GM04504 (cell line): ENCODE measurements at regions not wholly inside any gene's neighbourhood (a gene's known extent, or its start where the extent isn't known, plus 50 kb on each side); places are given as distances from the start of the nearest gene placed in this dataset.

Source experiments
- DNase-seq: peaks from one replicate; pipeline ENCODE4 v3.0.0-alpha.2; 2012; ENCODE audit warnings: low read depth

DNA sequence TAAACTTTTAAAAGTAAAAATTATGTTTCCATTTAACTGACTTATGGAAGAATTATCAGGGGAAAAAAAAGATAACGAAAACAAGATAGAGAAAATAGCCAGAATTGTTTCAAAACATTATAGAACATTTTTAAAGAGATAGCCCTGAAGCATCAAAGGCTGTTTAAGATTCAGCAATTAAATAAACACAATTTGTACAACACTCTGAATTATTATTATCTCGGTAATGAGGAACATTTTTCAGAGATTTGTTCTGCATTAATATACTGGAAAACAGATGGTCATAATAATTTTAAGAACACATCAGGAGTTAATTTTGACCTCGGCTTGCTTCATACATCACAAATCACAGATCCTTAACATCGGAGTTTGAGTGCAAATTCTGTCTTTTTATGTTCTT, 643.8 kb downstream of the SORCS1 start:
- DNase-seq = no peak

GRCh38 chr10:106519376-106520030, 645.0 kb downstream of the SORCS1 start:
- DNase-seq = no peak

- DNase-seq = no peak
Measured at GRCh38 chr10:106515206-106515790, 649.2 kb downstream of the SORCS1 start.

DNA sequence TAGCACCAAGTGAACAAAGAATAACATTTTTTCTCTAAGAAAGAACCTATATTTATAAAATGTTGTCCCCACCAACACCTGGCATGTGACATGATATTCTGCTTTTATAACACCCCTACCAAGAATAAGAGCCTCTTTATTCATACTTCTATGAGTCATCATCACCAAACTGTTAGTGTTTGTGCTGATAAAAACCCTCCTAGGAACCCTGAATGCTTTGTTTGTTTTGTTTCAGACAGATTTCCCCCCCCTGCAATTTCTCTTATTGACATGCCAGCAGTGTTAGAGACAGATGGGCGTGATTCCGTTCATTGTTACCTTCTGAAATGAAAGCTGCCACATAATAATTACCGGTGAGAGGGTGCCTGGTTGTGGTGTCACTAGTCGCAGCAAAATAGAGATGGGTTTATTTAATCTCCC, 651.1 kb downstream of the SORCS1 start:
- no peak for DNase-seq

DNA sequence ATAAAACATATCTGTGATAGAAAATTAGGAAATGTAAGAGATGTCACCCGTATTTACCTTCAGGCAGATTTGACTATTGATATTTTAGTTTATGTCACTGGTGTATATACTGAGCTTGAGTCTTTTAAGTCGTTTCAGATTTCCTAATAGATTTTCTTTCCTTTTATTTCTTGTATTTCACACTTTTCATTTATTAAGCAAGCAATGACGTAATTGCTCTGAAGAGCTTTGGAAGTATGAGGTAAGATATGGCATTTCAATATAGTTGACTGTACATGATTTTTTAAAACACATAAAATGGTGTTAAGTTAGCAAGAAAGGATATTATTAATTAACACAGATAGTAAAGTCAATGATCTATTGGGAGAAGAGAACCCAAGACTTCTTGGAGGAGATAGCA, 652.6 kb downstream of the SORCS1 start:
- no peak for DNase-seq

GRCh38 chr10:106508950-106509349, 655.6 kb downstream of the SORCS1 start:
- DNase-seq = no peak

GRCh38 chr10:106506526-106507283, 657.8 kb downstream of the SORCS1 start:
- no peak for DNase-seq

GRCh38 chr10:106504536-106504935, 660.0 kb downstream of the SORCS1 start:
- DNase-seq = peak; percentile 40

DNA sequence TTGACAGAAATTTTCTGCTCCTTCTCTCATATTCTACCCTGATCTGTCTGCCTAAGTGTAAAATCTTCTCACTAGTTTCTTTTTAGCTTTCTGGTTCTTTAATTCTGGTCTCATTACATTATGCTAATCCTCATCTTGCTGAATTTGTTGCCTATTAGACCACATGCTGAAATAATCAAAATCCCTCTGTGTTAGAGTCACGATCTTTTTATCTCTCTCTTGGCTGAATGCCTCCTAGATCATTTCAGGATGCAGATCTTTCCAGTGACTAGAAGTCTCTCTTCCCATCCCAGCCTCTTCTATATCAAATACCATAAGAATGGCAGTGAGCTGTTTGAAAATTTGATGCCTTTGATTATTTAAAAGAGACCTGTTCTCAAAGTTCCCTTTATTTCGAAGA, 661.9 kb downstream of the SORCS1 start:
- peak; percentile 28 for DNase-seq

DNA sequence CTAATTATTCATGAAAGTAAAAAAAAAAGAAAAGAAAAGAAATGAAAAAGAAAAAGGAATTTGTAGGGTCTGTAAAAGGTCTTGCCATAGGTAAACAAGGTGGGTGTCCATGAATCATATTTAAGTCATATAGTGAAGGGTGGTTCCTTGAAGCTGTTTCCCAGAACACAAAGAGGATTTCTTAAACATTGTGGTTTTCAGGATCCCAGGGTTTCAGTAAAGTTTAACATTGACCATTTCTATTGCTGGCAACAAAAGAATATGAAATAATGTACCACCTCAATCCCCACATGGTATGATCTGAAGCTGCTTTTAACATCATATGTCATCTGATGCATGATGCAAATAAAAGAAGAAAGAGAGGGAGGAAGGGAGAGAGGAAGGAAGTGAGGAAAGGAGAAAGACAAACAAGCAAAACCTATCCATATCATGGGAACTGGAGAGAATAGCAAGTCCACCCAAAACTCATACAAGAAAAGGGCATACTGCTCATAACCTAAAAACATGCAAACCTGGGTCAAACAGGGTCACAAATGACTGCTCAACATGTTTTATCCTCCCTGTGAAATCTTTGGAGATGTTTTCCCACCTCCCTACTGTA, 663.5 kb downstream of the SORCS1 start:
- no peak for DNase-seq

- DNase-seq = no peak
Measured at GRCh38 chr10:106500041-106500924, 664.2 kb downstream of the SORCS1 start.

DNA sequence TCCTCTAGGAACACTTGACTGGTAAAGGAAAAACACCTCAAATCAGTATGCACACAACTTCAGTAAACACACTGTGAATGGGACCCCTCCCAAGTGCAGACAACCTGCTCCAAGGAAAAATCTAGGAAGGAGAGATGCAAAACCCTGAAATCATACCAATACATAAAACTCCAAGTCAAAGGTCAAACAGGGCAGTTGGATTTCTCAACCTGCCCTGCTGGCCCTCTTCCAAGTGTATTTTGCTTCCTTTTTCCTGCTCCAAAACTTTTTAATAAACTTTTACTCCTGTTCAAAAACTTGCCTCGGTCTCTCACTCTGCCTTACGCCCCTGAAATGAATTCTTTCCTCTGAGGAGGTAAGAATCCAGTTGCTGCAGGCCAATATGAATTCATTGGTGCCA, 665.1 kb downstream of the SORCS1 start:
- no peak for DNase-seq

DNA sequence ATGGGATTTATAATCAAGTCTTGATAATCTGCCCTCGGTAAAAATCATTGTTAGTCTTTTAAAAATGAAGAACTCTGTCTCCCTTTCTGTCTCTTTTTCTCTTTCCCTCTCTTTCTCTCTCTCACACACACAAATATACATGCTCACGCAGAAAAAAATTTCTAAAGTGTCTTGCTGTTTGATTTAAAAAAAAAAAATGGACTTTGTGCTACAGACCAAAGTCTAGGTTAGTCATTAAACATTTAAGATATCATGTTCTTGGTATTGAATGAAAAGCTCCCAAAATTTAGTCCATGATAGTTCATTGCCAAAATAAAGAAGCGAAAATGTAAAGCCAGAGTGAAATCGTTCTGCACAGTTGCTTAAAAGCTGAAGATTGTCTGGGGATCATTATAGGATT, 665.8 kb downstream of the SORCS1 start:
- no peak for DNase-seq

DNA sequence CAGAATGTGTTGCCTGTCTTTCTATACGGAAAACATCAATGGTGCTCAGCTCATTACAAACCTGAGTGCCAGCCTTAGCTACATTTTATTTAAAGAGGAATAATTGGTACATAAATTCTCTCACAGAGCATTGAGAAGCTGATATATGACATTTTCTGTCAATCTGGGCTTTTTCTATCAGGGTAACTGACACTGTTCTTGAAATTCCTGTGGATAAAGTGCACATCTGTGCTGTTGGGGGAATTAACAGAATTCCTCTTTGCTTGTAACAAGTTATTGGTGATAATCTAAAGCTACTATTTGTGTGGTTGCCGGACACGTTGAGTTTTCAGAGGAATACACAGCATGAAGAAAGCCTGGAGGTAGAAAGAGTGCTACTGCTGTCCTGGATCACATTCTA, 668.6 kb downstream of the SORCS1 start:
- no peak for DNase-seq

DNA sequence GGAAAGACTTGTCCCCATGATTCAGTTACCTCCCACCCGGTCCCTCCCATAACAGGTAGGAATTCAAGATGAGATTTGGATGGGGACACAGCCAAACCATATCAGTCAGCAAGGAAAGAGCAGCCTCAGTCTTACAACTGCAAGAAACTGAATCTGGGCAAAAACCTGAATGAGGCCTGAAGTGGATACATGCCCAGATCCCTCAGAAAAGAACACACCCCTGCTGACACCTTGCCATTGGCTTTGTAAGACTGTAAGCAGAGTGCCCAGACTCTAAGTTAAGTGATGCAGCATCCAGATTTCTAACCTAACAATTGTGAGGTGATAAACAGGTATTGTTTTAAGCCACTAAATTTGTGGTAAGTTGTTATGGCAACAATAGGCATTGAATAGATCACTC, 670.8 kb downstream of the SORCS1 start:
- DNase-seq = no peak

GRCh38 chr10:106493226-106493625, 671.3 kb downstream of the SORCS1 start:
- DNase-seq = no peak

DNA sequence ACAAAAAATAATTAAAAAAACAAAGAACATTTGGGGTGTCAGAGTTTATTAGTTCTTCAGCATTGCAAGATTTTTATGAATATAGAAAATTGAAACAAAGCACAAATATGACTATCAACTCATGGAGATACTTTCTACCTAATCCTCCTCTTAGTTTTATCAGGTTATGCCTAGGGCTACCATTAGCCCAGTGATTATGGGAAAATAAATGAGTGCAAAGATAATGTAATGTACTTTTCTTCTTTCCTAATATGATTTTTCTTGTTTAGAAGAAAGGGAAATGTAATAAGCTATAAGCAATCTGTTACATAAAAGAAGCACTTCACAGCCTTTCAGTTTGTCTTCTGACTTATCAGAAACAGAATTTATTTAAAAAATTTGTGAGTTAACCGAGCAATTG, 676.8 kb downstream of the SORCS1 start:
- no peak for DNase-seq

DNA sequence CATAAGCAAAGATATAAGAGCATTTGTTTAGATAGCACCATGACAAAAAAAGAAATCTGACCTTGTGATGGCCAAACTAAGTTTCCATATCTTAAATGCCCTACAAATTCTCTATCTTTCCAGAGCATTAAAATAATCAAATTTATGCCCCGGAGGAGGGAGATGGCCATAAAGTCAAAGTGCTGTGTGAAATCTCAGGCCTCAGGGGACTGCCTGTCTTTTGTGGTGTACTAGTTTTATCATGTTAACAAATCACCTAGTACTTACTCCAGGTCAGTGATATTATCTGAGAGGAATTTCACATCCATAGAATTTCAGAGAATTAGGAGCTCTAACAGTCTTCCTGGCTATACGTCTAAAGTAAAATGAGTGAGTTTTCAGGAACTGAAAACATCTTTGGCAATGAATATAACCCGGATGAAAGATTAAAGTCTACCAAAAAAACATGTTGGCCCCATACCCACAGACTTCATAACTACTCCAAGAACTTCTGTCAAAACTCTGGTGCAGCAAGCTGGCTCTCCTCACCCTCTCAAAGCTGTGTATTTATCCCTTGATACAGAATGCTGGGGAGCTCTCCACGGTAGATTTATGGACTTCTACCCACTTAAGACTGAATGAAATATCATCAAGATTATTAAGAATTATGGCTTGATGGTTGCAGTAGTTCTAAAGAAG, 682.8 kb downstream of the SORCS1 start:
- no peak for DNase-seq

GRCh38 chr10:106479636-106480035, 684.9 kb downstream of the SORCS1 start:
- no peak for DNase-seq

DNA sequence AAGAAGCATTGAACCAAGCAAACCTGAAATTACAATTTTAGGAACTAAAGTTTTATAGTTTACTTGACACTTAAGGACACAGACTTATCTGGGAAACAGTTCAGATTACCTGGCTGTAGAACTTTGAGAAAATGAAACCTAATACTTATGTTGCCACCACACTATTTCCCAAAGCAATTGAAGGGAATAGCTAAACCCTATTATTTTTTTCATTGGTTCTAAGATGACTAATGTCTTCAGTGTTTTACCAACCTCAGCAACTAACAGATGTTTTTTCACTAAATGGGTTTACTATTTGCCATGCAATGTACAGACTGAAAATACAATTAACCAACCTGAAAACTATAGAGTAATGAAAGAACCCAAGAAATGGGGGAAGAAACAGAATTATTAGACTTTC, 689.6 kb downstream of the SORCS1 start:
- DNase-seq = no peak

DNA sequence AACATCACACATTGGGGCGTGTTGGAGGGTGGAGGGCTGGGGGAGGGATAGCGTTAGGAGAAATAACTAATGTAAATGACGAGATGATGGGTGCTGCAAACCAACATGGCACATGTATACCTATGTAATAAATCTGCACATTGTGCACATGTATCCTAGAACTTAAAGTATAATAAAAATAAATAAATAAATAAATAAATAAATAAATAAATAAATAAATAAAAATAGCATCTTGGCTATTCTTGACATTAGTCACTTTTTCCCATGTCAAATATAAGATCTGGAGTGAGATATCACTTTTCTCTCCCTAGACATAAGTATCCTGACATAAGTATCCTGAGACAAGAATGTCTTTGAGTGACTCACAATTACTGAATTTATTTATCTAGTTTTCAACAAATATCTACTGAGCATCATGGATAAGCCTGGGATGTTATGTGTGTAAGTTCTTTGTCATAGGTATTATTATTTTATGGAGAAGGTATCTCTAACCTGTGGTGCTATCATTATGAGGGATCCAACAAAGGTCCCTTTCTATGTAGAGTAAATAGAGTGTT, 691.3 kb downstream of the SORCS1 start:
- no peak for DNase-seq
